Endothelial cell of umbilical vein (primary cell): ENCODE measurements at regions not wholly inside any gene's neighbourhood (a gene's known extent, or its start where the extent isn't known, plus 50 kb on each side); places are given as distances from the start of the nearest gene placed in this dataset.

Experiments used
- BruUV-seq: library from RNA; stranded (reverse); fragments of 400-500 nt; replicated peaks from 2 replicates; lab custom pipeline; 2021; lab: Mats Ljungman, UMichigan
- CTCF ChIA-PET: fragments of 300-600, 350-600 bp; sonication (Branson Sonifier 250); formaldehyde crosslinking; loops from one replicate; lab custom pipeline; 2021; ENCODE audit warnings: antibody characterized with exemption, inconsistent platforms; lab: Charles Lee
- POLR2A ChIA-PET: fragments of 300-600, 350-600 bp; sonication (Branson Sonifier 250); formaldehyde crosslinking; loops from one replicate; lab custom pipeline; 2021; ENCODE audit warnings: antibody characterized with exemption, inconsistent platforms; lab: Charles Lee
- DNase-seq: peaks from one replicate; pipeline ENCODE4 v3.0.0-alpha.2; 2011; ENCODE audit warnings: low read depth, low spot score
- FAIRE-seq: peaks from 2 replicates; lab custom pipeline; 2011; peaks lifted over from hg19 to GRCh38; lab: Jason Lieb, UNC
- H2AFZ ChIP-seq: 2 replicates; pipeline ENCODE4 v1.6.0; 2012; ENCODE audit warnings: low read depth, low read length, control low read depth, inconsistent platforms
- H3K27ac ChIP-seq: 2 replicates; pipeline ENCODE4 v1.5.1; 2011; ENCODE audit warnings: low read depth, mild to moderate bottlenecking, control low read depth, low read length, moderate library complexity; ENCODE audit not compliant: insufficient read depth
- H3K27me3 ChIP-seq, 2 experiments: 2 replicates each; pipeline versions ENCODE4 v1.6.0 to v1.6.1; 2011; ENCODE audit warnings: low read length in 2 of 2, mixed read lengths in 1 of 2; ENCODE audit not compliant: control insufficient read depth in 2 of 2, insufficient read depth in 2 of 2
- H3K36me3 ChIP-seq, 2 experiments: 2 replicates in 1 of 2; 3 replicates in 1 of 2; pipeline ENCODE4 v1.5.1; 2011; ENCODE audit warnings: low read length in 2 of 2, mild to moderate bottlenecking in 1 of 2, moderate library complexity in 1 of 2; ENCODE audit not compliant: control insufficient read depth in 2 of 2, insufficient read depth in 2 of 2; ENCODE audit errors: extremely low read depth in 1 of 2
- H3K4me1 ChIP-seq: 3 replicates; pipeline ENCODE4 v1.5.1; 2011; ENCODE audit warnings: mild to moderate bottlenecking, low read length; ENCODE audit not compliant: control insufficient read depth, insufficient read depth; ENCODE audit errors: extremely low read depth
- H3K4me2 ChIP-seq: 2 replicates; pipeline ENCODE4 v1.6.1; 2011; ENCODE audit warnings: low read length, control low read depth, mixed read lengths; ENCODE audit not compliant: insufficient read depth
- H3K4me3 ChIP-seq, 3 experiments: fragments of 200-600 bp in 1 of 3; sonication (generic), shearing (Covaris generic) in 1 of 3; replicated peaks in 1 of 3; 2 replicates each; pipeline ENCODE4 v1.5.1; 2011 to 2016; ENCODE audit warnings: control low read depth in 3 of 3, low read length in 3 of 3, mild to moderate bottlenecking in 2 of 3, inconsistent platforms in 1 of 3, low read depth in 1 of 3, moderate library complexity in 1 of 3; ENCODE audit not compliant: insufficient read depth in 1 of 3
- H3K79me2 ChIP-seq: 2 replicates; pipeline ENCODE4 v1.6.0; 2012; ENCODE audit warnings: low read length, inconsistent platforms; ENCODE audit not compliant: control insufficient read depth, insufficient read depth
- H3K9ac ChIP-seq: replicated peaks from 2 replicates; pipeline ENCODE3; 2011; ENCODE audit warnings: low read length, control low read depth; ENCODE audit not compliant: insufficient read depth; ENCODE audit errors: extremely low read depth
- H3K9me1 ChIP-seq: replicated peaks from 3 replicates; pipeline ENCODE4 v1.6.0; 2011; ENCODE audit warnings: mild to moderate bottlenecking, low read length; ENCODE audit not compliant: control insufficient read depth, insufficient read depth; ENCODE audit errors: extremely low read depth
- H3K9me3 ChIP-seq: replicated peaks from 2 replicates; pipeline ENCODE4 v1.5.1; 2012; ENCODE audit warnings: low read length, inconsistent platforms; ENCODE audit not compliant: control insufficient read depth, insufficient read depth
- H4K20me1 ChIP-seq: replicated peaks from 2 replicates; pipeline ENCODE3; 2011; ENCODE audit warnings: mild to moderate bottlenecking, low read length; ENCODE audit not compliant: control insufficient read depth, insufficient read depth; ENCODE audit errors: extremely low read depth
- EZH2 ChIP-seq: IDR thresholded peaks from 2 replicates; pipeline ENCODE4 v1.6.1; 2012; ENCODE audit warnings: borderline replicate concordance, low read depth, mild to moderate bottlenecking, moderate library complexity, low read length, inconsistent platforms; ENCODE audit not compliant: severe bottlenecking
- FOS ChIP-seq: IDR thresholded peaks from 2 replicates; pipeline ENCODE4 v1.6.1; 2011; ENCODE audit warnings: mild to moderate bottlenecking, low read length, moderate library complexity, borderline replicate concordance; ENCODE audit not compliant: insufficient read depth
- GATA2 ChIP-seq: IDR thresholded peaks from 2 replicates; pipeline ENCODE4 v1.7.0; 2011; ENCODE audit warnings: low read depth, mild to moderate bottlenecking, moderate library complexity, mixed read lengths, low read length; ENCODE audit not compliant: insufficient read length, insufficient read depth
- JUN ChIP-seq: IDR thresholded peaks from 2 replicates; pipeline ENCODE4 v1.6.1; 2011; ENCODE audit warnings: borderline replicate concordance, low read depth; ENCODE audit not compliant: insufficient read length, insufficient read depth
- MYC ChIP-seq: IDR thresholded peaks from one replicate; pipeline ENCODE4 v1.6.1; 2011; ENCODE audit warnings: mild to moderate bottlenecking, low read depth, low read length
- POLR2A ChIP-seq: IDR thresholded peaks from 2 replicates; pipeline ENCODE4 v1.6.1; 2012; ENCODE audit warnings: low read depth, mild to moderate bottlenecking, control low read depth, low read length
- POLR2AphosphoS5 ChIP-seq: IDR thresholded peaks from 2 replicates; pipeline ENCODE4 v1.6.1; 2012; ENCODE audit warnings: low read depth, mild to moderate bottlenecking, control low read depth, low read length, moderate library complexity; ENCODE audit not compliant: insufficient read depth
- dilution Hi-C: fragments of 300-500 bp; cut with MboI; formaldehyde crosslinking; loops from one replicate; pipeline ENCODE4 v1.15.0; 2019; ENCODE audit warnings: low sequenced_read_pairs; ENCODE audit not compliant: extremely low pct_ligation_motif_present
- intact Hi-C: fragments of 100-400 bp; cut with micrococcal nuclease; formaldehyde crosslinking; loops from one replicate; pipeline ENCODE4 v1.10.0; 2022
- TF ChIP-seq, protein P1 (sequence below): IDR thresholded peaks from 2 replicates; pipeline ENCODE4 v1.6.1; 2011; ENCODE audit not compliant: insufficient read depth, insufficient read length
- TF ChIP-seq, protein P2 (sequence below), 2 donors: IDR thresholded peaks; 1 replicate in 1 of 2; 2 replicates in 1 of 2; pipeline ENCODE4 v1.5.1; 2011; ENCODE audit warnings: low read length in 2 of 2, mild to moderate bottlenecking in 2 of 2, moderate library complexity in 2 of 2, control low read depth in 1 of 2, inconsistent platforms in 1 of 2, low read depth in 1 of 2; ENCODE audit not compliant: insufficient read depth in 1 of 2; ENCODE audit errors: extremely low read depth in 1 of 2

DNA sequence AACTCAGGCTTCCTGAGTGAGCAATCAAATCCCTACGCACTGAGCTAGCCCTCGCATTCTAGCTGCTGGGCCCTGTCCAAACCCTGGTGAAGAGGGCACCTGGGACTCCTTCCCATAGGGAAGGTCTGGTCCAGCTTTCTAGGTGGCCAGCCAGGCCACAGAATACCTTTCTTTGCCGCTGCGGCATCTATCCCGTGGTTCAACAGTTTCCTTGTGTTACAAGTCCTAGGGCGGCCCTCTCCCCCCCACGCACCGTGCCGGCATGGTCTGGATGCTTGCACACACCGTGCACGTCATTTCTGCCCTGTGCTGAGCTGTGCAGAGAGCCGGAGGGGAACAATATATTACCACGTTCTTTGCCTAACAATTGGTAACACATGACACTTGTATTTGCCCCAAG is 164.6 kb upstream of the TSHZ3 start:
- BruUV-seq: no TSS peak
- Histone ChIP-seq H3K36me3 (no peaks in the 10 kb centered on the region), H3K4me3 (no peak overlapping the region), H2AFZ (no peak overlapping the region), H3K4me1 (no peaks in the 10 kb centered on the region), H3K27me3 (no peaks in the 10 kb centered on the region), H3K9ac (no peak overlapping the region), H4K20me1 (no peaks in the 10 kb centered on the region), H3K27ac (no peak overlapping the region), H3K9me1 (no peaks in the 10 kb centered on the region), H3K79me2 (no peaks in the 10 kb centered on the region), H3K9me3 (peaks cover 2% of the 10 kb centered on the region), H3K4me2 (no peak overlapping the region)
- intact Hi-C loops (no loop called here), dilution Hi-C loops (no loop called here)
- ChIA-PET CTCF (no interaction called here), POLR2A (no interaction called here)
- TF ChIP-seq POLR2AphosphoS5 (no peak), FOS (no peak), GATA2 (no peak), POLR2A (no peak), JUN (no peak), EZH2 (no peak), MYC (no peak)
- TF ChIP-seq, protein P1, sequence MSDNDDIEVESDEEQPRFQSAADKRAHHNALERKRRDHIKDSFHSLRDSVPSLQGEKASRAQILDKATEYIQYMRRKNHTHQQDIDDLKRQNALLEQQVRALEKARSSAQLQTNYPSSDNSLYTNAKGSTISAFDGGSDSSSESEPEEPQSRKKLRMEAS: no peak
- TF ChIP-seq, protein P2, sequence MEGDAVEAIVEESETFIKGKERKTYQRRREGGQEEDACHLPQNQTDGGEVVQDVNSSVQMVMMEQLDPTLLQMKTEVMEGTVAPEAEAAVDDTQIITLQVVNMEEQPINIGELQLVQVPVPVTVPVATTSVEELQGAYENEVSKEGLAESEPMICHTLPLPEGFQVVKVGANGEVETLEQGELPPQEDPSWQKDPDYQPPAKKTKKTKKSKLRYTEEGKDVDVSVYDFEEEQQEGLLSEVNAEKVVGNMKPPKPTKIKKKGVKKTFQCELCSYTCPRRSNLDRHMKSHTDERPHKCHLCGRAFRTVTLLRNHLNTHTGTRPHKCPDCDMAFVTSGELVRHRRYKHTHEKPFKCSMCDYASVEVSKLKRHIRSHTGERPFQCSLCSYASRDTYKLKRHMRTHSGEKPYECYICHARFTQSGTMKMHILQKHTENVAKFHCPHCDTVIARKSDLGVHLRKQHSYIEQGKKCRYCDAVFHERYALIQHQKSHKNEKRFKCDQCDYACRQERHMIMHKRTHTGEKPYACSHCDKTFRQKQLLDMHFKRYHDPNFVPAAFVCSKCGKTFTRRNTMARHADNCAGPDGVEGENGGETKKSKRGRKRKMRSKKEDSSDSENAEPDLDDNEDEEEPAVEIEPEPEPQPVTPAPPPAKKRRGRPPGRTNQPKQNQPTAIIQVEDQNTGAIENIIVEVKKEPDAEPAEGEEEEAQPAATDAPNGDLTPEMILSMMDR (IDR thresholded peaks at IDR 0.05; ENCODE audit: extremely low read depth in 1 of 2, insufficient read depth in 1 of 2, low read depth in 1 of 2, low read length in 2 of 2): no peak
- FAIRE-seq (no peak), DNase-seq (no peak)
